HAP-1 (cell line): ENCODE measurements at regions not wholly inside any gene's neighbourhood (a gene's known extent, or its start where the extent isn't known, plus 50 kb on each side); places are given as distances from the start of the nearest gene placed in this dataset.
"Not testable (repeated sequence)": the region's sequence is repeated elsewhere in the genome, so short reads cannot be mapped to it uniquely, and the experiment has no call there.

ENCODE experiments used
- DNase-seq, 2 experiments: peaks; one replicate each; pipeline ENCODE4 v3.0.0-alpha.2; 2016 to 2020; ENCODE audit warnings: low spot score in 2 of 2
- H3K27me3 ChIP-seq: fragments of 250-450 bp; sonication (Bioruptor Pico); 2 replicates; pipeline ENCODE4 v1.5.1; 2020; ENCODE audit warnings: low read depth, mild to moderate bottlenecking, moderate library complexity
- H3K36me3 ChIP-seq: fragments of 250-450 bp; sonication (Bioruptor Pico); replicated peaks from 2 replicates; pipeline ENCODE4 v1.5.1; 2020; ENCODE audit warnings: mild to moderate bottlenecking
- H3K4me1 ChIP-seq: fragments of 250-450 bp; sonication (Bioruptor Pico); 2 replicates; pipeline ENCODE4 v1.5.1; 2020; ENCODE audit warnings: mild to moderate bottlenecking
- H3K4me3 ChIP-seq: fragments of 250-450 bp; sonication (Bioruptor Pico); 2 replicates; pipeline ENCODE4 v1.5.1; 2020; ENCODE audit warnings: mild to moderate bottlenecking, moderate library complexity
- H3K9me3 ChIP-seq: fragments of 250-450 bp; sonication (Bioruptor Pico); 2 replicates; pipeline ENCODE4 v1.5.1; 2020; ENCODE audit warnings: mild to moderate bottlenecking, moderate library complexity
- in situ Hi-C: fragments of 300-500 bp; cut with MboI; formaldehyde crosslinking; loops from 3 replicates; pipeline ENCODE4 v1.14.3; 2020; ENCODE audit warnings: low sequenced_read_pairs, inconsistent platforms, mixed read lengths

- H3K9me3 ChIP-seq = no peaks in the 10 kb centered on the region
- no peaks in the 10 kb centered on the region for H3K4me1 ChIP-seq
- in situ Hi-C loops = no loop called here
These were observed 281.4 kb downstream of the PAX3 start for GRCh38 chr2:222017252-222017850.

GRCh38 chr2:222013889-222014288 is 284.9 kb downstream of the PAX3 start:
- Histone ChIP-seq H3K9me3 (no peaks in the 10 kb centered on the region), H3K36me3 (no peaks in the 10 kb centered on the region), H3K4me3 (no peak overlapping the region), H3K27me3 (peaks cover 22% of the 10 kb centered on the region), H3K4me1 (no peaks in the 10 kb centered on the region)
- in situ Hi-C loops = no loop called here
- DNase-seq = no peak

More at GRCh38 chr2:222017252-222017850, 281.4 kb downstream of the PAX3 start:
- no peak overlapping the region for H3K4me3 ChIP-seq
- H3K36me3 ChIP-seq = no peaks in the 10 kb centered on the region
- peaks cover 10% of the 10 kb centered on the region; the same call in 1 of the 2 replicates for H3K27me3 ChIP-seq
- DNase-seq = no peak

- no peaks in the 10 kb centered on the region for H3K9me3 ChIP-seq
- H3K4me1 ChIP-seq = no peaks in the 10 kb centered on the region
- H3K4me3 ChIP-seq = no peak overlapping the region
- no peaks in the 10 kb centered on the region; the same call in 1 of the 2 replicates for H3K27me3 ChIP-seq
- in situ Hi-C loops = no loop called here
- no peaks in the 10 kb centered on the region for H3K36me3 ChIP-seq
- DNase-seq = no peak
These were observed 298.5 kb downstream of the PAX3 start for GRCh38 chr2:222000326-222000725.

- in situ Hi-C loops = no loop called here
- no peaks in the 10 kb centered on the region for H3K36me3 ChIP-seq
- H3K9me3 ChIP-seq = no peaks in the 10 kb centered on the region
- no peaks in the 10 kb centered on the region for H3K4me1 ChIP-seq
- no peak for DNase-seq
- no peaks in the 10 kb centered on the region; the same call in 1 of the 2 replicates for H3K27me3 ChIP-seq
- H3K4me3 ChIP-seq = no peak overlapping the region
These were observed 299.1 kb downstream of the PAX3 start for GRCh38 chr2:221999717-222000116.

GRCh38 chr2:221999166-221999565 is 299.6 kb downstream of the PAX3 start:
- in situ Hi-C loops = no loop called here
- no peaks in the 10 kb centered on the region for H3K4me1 ChIP-seq
- no peaks in the 10 kb centered on the region for H3K9me3 ChIP-seq
- no peak for DNase-seq
- H3K4me3 ChIP-seq = no peak overlapping the region
- H3K27me3 ChIP-seq = no peaks in the 10 kb centered on the region; the same call in 1 of the 2 replicates
- no peaks in the 10 kb centered on the region for H3K36me3 ChIP-seq

- no peaks in the 10 kb centered on the region for H3K36me3 ChIP-seq
- H3K4me1 ChIP-seq = no peaks in the 10 kb centered on the region
- no peak overlapping the region for H3K4me3 ChIP-seq
- no peaks in the 10 kb centered on the region for H3K9me3 ChIP-seq
- no peaks in the 10 kb centered on the region; the same call in 1 of the 2 replicates for H3K27me3 ChIP-seq
- no peak for DNase-seq
- in situ Hi-C loops = no loop called here
These were observed 301.1 kb downstream of the PAX3 start for GRCh38 chr2:221997683-221998082.

- Histone ChIP-seq H3K27me3 (no peaks in the 10 kb centered on the region; the same call in 1 of the 2 replicates), H3K4me1 (no peaks in the 10 kb centered on the region), H3K4me3 (no peak overlapping the region), H3K9me3 (no peaks in the 10 kb centered on the region), H3K36me3 (no peaks in the 10 kb centered on the region)
- no peak for DNase-seq
- in situ Hi-C loops = no loop called here
These were observed 301.7 kb downstream of the PAX3 start for GRCh38 chr2:221997100-221997499.

DNA sequence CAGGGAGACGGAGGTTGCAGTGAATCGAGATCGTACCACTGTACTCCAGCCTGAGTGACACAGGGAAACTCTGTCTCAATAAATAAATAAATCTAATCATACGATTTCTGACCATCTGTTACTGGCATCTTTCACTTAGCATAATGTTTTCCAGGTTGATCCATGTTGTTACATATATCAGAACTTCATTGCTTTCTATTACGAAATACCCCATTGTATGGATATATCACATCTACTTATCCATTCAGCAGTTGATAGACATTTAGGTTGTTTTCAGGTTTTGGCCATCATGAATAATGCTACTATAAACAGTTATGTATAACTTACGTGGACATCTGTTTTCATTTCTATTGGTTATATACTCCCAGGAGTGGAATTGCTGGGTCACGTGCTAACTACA is 303.9 kb downstream of the PAX3 start:
- Histone ChIP-seq H3K4me1 (no peaks in the 10 kb centered on the region), H3K9me3 (no peaks in the 10 kb centered on the region), H3K36me3 (no peaks in the 10 kb centered on the region), H3K27me3 (no peaks in the 10 kb centered on the region), H3K4me3 (no peak overlapping the region)
- in situ Hi-C loops = no loop called here
- no peak for DNase-seq

GRCh38 chr2:221984376-221984775 is 314.4 kb downstream of the PAX3 start:
- DNase-seq, H3K4me1 ChIP-seq, H3K36me3 ChIP-seq, H3K27me3 ChIP-seq, in situ Hi-C loops, H3K4me3 ChIP-seq, H3K9me3 ChIP-seq: not testable (repeated sequence)

GRCh38 chr2:221981912-221982470 is 316.8 kb downstream of the PAX3 start:
- in situ Hi-C loops = no loop called here

DNA sequence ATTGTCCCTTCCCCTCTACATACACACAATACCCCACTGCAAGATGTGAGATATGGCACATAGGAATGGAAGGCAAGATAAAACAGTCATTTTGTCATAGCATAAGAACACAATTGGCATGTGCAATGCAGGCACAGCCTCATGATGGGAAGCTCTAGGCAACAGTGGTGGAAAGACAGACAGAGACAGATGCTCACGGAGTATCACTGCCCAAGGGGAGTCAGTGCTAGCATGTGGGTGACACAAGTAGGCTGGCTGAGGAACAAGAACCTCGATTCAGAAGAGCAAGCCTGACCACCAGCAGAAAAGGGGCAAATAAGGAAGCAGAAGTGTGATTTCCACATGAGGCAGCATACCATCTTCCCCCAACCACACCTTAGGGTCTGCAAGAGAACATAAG is 323.6 kb downstream of the PAX3 start:
- in situ Hi-C loops = no loop called here
- no peaks in the 10 kb centered on the region for H3K36me3 ChIP-seq
- H3K27me3 ChIP-seq = no peaks in the 10 kb centered on the region
- no peaks in the 10 kb centered on the region for H3K4me1 ChIP-seq
- no peaks in the 10 kb centered on the region for H3K9me3 ChIP-seq
- no peak for DNase-seq
- no peak overlapping the region for H3K4me3 ChIP-seq

More at GRCh38 chr2:221981912-221982470, 316.8 kb downstream of the PAX3 start:
- Histone ChIP-seq H3K9me3 (no peaks in the 10 kb centered on the region), H3K4me3 (no peak overlapping the region), H3K4me1 (peaks cover 7% of the 10 kb centered on the region), H3K27me3 (no peaks in the 10 kb centered on the region), H3K36me3 (no peaks in the 10 kb centered on the region)
- DNase-seq = peak in 1 of 2 experiments; percentile 36

DNA sequence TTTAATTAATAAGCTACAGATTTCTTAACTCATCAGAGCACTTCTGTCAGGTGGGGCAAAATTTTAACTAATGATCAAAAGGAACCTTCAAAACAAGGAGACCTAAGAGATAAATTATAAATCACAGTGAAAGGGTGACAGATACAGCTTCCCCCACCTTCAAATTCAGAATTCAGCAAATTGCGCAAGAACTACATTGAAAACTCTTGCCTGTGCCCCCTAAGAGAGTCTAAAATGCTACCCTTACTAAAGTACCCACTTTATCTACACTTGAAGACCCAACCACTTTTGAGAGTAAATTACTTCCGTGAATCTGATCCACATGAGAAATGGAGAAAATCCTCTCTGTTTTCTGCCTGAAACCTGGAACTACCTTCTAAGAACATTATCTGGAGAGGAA is 324.9 kb downstream of the PAX3 start:
- in situ Hi-C loops = loop anchor here (25.0 kb wide), 1 partner anchor 1287 kb away; no protein-coding TSS in a partner anchor
- Histone ChIP-seq H3K9me3 (no peaks in the 10 kb centered on the region), H3K36me3 (no peaks in the 10 kb centered on the region), H3K4me1 (no peaks in the 10 kb centered on the region; the same call in 1 of the 2 replicates), H3K4me3 (no peak overlapping the region), H3K27me3 (no peaks in the 10 kb centered on the region)
- no peak for DNase-seq

DNA sequence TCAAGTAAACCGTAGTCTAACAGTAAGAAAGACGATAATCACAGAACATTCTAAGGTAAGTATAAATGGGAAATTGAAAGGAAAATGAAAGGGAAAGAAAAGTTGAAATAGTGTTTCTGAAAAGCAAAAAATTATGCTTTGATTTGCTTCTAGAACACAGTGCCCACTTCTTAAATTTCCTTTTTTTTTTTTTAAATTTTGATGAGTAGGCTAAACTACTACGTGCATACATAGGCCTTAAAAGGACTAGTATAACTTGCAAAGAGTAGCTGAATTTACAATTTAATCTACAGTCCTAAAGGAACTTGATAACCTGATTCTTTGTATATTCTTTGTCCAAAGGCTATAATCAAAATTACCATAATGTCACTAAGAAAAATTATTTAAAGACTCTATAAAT is 325.3 kb downstream of the PAX3 start:
- H3K36me3 ChIP-seq = no peaks in the 10 kb centered on the region
- no peaks in the 10 kb centered on the region for H3K27me3 ChIP-seq
- in situ Hi-C loops = loop anchor here (25.0 kb wide), 1 partner anchor 1286 kb away; no protein-coding TSS in a partner anchor
- no peaks in the 10 kb centered on the region; the same call in 1 of the 2 replicates for H3K4me1 ChIP-seq
- H3K4me3 ChIP-seq = no peak overlapping the region
- H3K9me3 ChIP-seq = no peaks in the 10 kb centered on the region
- DNase-seq = no peak

GRCh38 chr2:221972813-221973478 is 325.9 kb downstream of the PAX3 start:
- in situ Hi-C loops = loop anchor here (25.0 kb wide), 1 partner anchor 1286 kb away; no protein-coding TSS in a partner anchor
- no peak for DNase-seq
- Histone ChIP-seq H3K27me3 (no peaks in the 10 kb centered on the region), H3K9me3 (no peaks in the 10 kb centered on the region), H3K4me1 (no peaks in the 10 kb centered on the region; the same call in 1 of the 2 replicates), H3K36me3 (no peaks in the 10 kb centered on the region), H3K4me3 (no peak overlapping the region)
